SK-N-MC (cell line): ENCODE measurements at regions not wholly inside any gene's neighbourhood (a gene's known extent, or its start where the extent isn't known, plus 50 kb on each side); places are given as distances from the start of the nearest gene placed in this dataset.

Experiments
- EZH2 ChIP-seq: fragments of 200-600 bp; sonication (generic); IDR thresholded peaks from one replicate; pipeline ENCODE4 v1.6.1; 2017; ENCODE audit warnings: antibody characterized with exemption
- FOXP2 ChIP-seq: optimal IDR thresholded peaks from 2 replicates; pipeline ENCODE3; 2011; ENCODE audit warnings: mild to moderate bottlenecking, moderate library complexity; ENCODE audit not compliant: insufficient read depth; ENCODE audit errors: extremely low read length, control extremely low read depth
- POLR2AphosphoS5 ChIP-seq: IDR thresholded peaks from 2 replicates; pipeline ENCODE4 v1.6.1; 2012; ENCODE audit warnings: mild to moderate bottlenecking, low read depth, low read length, borderline replicate concordance

DNA sequence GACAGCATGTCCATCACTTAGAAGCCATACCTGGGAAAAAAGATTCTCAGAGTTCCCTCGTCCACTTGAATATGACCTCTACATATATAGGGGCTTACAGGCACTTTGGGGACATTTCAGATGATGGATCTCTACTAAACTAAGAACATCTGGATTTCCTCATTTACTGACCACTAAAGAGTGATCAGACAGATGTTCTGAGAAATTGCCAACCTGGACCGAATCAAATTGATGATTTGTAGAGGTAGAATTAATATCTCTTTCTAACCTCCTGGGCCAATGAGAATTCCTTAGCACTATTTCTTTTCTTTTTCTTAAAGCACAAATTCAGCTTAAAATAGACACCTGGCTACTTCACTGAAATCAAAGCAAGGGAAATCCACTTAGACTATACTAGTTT, 422.7 kb downstream of the MTRR start:
- TF ChIP-seq POLR2AphosphoS5 (no peak), EZH2 (no peak), FOXP2 (no peak)
